AG08396 (cell line): ENCODE measurements at regions not wholly inside any gene's neighbourhood (a gene's known extent, or its start where the extent isn't known, plus 50 kb on each side); places are given as distances from the start of the nearest gene placed in this dataset.

ENCODE experiments used
- DNase-seq: peaks from one replicate; pipeline ENCODE4 v3.0.0; 2012; ENCODE audit warnings: low spot score, mixed read lengths

- DNase-seq, result no peak
These were observed 51.6 kb upstream of the MLIP start for GRCh38 chr6:54059683-54060082.

GRCh38 chr6:54060286-54060685 lies 51.0 kb upstream of the MLIP start:
- DNase-seq, result no peak
